GM10248 (cell line): ENCODE measurements at regions not wholly inside any gene's neighbourhood (a gene's known extent, or its start where the extent isn't known, plus 50 kb on each side); places are given as distances from the start of the nearest gene placed in this dataset.

Source experiments
- CTCF ChIA-PET: fragments of 300-600 bp; sonication (Branson Sonifier 250); formaldehyde crosslinking; extraction: SDS; loops from one replicate; lab custom pipeline; 2021; ENCODE audit warnings: antibody characterized with exemption; lab: Yijun Ruan, JAX
- POLR2A ChIA-PET: fragments of 350-650 bp; sonication (Branson Sonifier 250); formaldehyde crosslinking; extraction: SDS; loops from one replicate; lab custom pipeline; 2020; ENCODE audit warnings: antibody characterized with exemption; lab: Yijun Ruan, JAX
- DNase-seq: peaks from one replicate; pipeline ENCODE4 v3.0.0; 2012; ENCODE audit errors: extremely low spot score
- TF ChIP-seq, protein P1 (sequence below): IDR thresholded peaks from 2 replicates; pipeline ENCODE4 v1.5.1; 2012; ENCODE audit warnings: mild to moderate bottlenecking, low read depth; ENCODE audit errors: extremely low read depth, missing control alignments, control extremely low read depth

DNA sequence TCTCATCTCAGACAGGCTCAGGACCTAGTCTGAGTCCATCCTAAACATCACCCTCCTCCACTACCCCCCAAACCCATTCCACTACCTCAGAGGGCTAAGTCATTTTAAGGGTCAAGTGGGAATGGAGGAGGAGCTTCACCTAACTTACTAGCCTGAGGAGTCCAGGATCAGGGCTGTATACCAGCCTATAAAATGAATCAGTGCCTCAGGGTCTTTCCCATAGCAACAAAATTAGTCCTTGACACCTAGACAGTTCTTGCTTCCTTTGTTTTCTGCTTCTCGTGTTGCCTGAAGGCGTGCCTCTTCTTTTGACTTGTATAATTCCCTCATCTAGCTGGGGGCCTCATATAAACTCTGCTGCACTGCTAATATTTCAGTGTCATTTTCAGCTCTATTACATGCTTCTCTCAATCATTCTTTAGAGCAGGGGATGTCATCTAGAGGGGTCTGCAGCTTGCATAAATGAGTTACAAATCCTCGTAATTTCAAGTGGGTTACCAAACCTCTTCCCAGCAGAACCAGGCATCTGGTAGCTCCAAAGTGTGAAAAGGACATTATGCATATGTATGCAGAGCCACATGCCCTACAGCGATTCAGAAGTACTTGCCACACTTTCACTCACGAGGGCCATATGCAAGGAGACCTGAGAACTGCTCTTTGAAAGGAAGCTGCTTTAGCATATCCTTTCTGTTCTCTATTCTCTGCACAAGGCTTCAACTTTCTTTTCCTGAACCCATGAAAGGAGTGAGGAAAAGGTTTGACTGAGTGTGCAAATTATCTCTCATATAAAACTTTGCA is 311.7 kb upstream of the SEMA6D start:
- POLR2A ChIA-PET, result interaction anchor here (0.5 kb wide), 1 partner anchor 174 kb away, joined by 3 read pairs; no protein-coding TSS in a partner anchor
- CTCF ChIA-PET, result interaction anchor here (0.9 to 1.5 kb wide), 3 partner anchors 10 to 31 kb away, joined by 3 to 4 read pairs (median 3); no protein-coding TSS in a partner anchor
- DNase-seq, result no peak

DNA sequence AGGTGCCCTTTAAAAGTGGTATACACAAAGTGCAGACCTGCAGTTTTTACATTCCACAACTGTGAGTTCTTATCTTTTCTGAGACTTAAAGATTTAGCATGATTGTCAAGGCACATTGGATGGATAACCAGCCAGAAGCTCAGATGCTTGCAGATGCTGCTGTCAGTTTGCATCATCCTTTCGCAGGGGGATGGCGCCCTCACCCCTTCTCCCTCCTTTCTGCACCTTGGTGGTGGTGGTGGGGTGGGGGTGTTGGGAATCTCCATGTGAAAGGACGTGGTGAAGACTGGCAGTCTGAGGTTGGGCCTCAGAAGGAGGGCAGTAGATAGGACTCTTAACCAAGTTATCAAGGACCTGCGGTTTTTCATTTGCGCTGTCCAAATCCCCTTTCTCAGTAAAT is 309.6 kb upstream of the SEMA6D start:
- TF ChIP-seq, protein P1, sequence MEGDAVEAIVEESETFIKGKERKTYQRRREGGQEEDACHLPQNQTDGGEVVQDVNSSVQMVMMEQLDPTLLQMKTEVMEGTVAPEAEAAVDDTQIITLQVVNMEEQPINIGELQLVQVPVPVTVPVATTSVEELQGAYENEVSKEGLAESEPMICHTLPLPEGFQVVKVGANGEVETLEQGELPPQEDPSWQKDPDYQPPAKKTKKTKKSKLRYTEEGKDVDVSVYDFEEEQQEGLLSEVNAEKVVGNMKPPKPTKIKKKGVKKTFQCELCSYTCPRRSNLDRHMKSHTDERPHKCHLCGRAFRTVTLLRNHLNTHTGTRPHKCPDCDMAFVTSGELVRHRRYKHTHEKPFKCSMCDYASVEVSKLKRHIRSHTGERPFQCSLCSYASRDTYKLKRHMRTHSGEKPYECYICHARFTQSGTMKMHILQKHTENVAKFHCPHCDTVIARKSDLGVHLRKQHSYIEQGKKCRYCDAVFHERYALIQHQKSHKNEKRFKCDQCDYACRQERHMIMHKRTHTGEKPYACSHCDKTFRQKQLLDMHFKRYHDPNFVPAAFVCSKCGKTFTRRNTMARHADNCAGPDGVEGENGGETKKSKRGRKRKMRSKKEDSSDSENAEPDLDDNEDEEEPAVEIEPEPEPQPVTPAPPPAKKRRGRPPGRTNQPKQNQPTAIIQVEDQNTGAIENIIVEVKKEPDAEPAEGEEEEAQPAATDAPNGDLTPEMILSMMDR, result no peak
- ChIA-PET POLR2A (no interaction called here), CTCF (no interaction called here)

More for the DNA sequence above, 311.7 kb upstream of the SEMA6D start:
- TF ChIP-seq, protein P1, result no peak

DNA sequence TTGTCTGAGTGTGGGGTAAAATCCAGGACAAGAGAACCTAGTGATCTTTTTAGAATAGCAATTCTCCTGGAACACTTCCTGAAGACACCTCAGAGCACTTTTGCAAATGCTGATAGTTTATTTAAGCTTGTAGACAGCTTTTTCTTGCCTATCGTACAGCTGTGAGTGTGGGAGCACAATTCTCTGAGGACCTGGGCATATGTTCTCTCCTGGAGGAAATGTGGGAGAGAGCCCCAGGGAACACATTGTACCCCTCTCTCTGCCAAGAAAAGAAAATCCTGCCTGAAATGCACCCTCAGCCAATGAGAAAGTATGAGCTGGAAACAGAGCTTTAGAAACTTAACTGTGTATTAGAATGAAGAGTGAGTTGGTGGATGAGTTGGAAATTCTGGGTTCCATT is 308.3 kb upstream of the SEMA6D start:
- ChIA-PET POLR2A (no interaction called here), CTCF (interaction anchor here (1.7 kb wide), 1 partner anchor 19 kb away, joined by 6 read pairs; no protein-coding TSS in a partner anchor)
- DNase-seq, result no peak
- TF ChIP-seq, protein P1, result no peak

More for the DNA sequence above, 309.6 kb upstream of the SEMA6D start:
- no peak for DNase-seq

DNA sequence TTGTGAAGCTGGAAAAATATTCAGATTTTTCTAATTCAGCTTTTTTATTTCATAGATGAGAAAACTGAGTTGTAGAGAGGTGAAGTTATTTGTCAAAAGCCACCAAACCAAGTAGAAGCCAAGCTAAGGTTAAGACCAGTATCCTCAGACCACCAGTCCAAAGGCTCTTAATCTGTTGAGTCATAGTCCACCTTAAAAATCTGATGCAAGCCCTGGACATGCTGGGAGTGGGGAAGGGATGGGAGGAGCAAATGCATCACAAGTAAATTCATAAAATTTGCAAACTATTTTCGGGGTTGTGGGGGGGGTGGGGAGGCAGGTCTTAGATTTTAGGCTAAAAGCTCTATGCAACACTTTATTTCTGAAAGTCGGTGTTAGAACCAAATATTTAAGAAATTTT is 307.7 kb upstream of the SEMA6D start:
- ChIA-PET CTCF (interaction anchor here (1.7 kb wide), 1 partner anchor 19 kb away, joined by 6 read pairs; no protein-coding TSS in a partner anchor), POLR2A (no interaction called here)
- TF ChIP-seq, protein P1, result no peak
- no peak for DNase-seq

DNA sequence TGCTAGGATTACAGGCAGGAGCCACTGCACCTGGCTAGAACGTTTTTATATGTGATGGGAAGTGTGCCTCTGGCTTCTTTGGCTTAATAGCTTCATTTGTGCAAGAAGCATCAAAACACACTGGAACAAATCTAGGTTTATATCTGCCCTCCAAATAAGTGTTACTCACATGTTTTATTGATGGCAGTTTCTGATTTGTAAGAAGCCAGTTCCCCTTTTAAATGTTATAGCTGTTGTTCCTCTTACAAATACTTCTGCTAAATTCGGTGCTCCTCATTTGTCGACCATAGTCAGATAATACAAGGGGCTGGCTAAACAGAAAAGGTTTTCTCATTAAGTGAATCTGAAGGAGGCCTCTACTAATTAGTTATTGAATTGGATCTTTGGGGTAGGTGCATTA is 307.1 kb upstream of the SEMA6D start:
- CTCF ChIA-PET, result interaction anchor here (1.7 kb wide), 1 partner anchor 20 kb away, joined by 6 read pairs; no protein-coding TSS in a partner anchor
- POLR2A ChIA-PET, result no interaction called here
- DNase-seq, result no peak
- TF ChIP-seq, protein P1, result no peak

DNA sequence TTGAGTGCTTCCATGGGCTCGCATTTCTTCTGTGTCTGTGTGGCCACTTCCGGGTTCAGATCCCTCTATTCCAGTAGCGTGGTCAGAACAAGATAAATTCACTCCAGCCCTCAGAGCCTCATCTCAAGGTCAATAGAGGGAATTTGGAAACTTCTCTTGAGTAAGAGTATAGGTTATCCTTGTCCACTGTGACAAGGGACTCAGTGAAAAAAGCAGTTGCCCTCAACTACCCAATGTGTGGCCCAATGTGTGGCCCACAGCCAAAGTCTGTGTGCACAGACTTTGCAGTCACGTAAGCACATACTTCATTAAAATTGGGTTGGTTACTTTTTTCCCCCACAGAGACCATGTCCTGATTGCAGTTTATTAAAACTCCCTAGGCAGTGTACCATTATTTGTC is 305.6 kb upstream of the SEMA6D start:
- ChIA-PET CTCF (no interaction called here), POLR2A (no interaction called here)
- TF ChIP-seq, protein P1, result no peak

More for the DNA sequence above, 305.6 kb upstream of the SEMA6D start:
- DNase-seq, result no peak
